Esophagus muscularis mucosa (tissue), 4 donors: ENCODE measurements at regions not wholly inside any gene's neighbourhood (a gene's known extent, or its start where the extent isn't known, plus 50 kb on each side); places are given as distances from the start of the nearest gene placed in this dataset.
A peak's percentile ranks its signal among the peaks of the same experiment; 100 is the strongest.

Experiments used
- DNase-seq: peaks from one replicate; pipeline ENCODE4 v3.0.0-alpha.2; 2017; ENCODE audit errors: extremely low spot score
- H3K27ac ChIP-seq, 4 donors: fragments of 200-600 bp; sonication (generic); replicated peaks in 1 of 4; 1 replicate in 3 of 4; 2 replicates in 1 of 4; pipeline ENCODE4 v1.5.1; 2016 to 2019; ENCODE audit warnings: mild to moderate bottlenecking in 1 of 4
- H3K27me3 ChIP-seq, 4 donors: fragments of 200-600 bp; sonication (generic); one replicate each; pipeline versions ENCODE4 v1.5.1 to v1.6.0; 2016 to 2019
- H3K36me3 ChIP-seq, 4 donors: fragments of 200-600 bp; sonication (generic); one replicate each; pipeline ENCODE4 v1.5.1; 2016 to 2019
- H3K4me1 ChIP-seq, 4 donors: fragments of 200-600 bp; sonication (generic); one replicate each; pipeline ENCODE4 v1.5.1; 2016 to 2019
- H3K4me3 ChIP-seq, 4 donors: fragments of 200-600 bp; sonication (generic); 1 replicate in 2 of 4; 2 replicates in 2 of 4; pipeline ENCODE4 v1.5.1; 2016 to 2019; ENCODE audit warnings: mild to moderate bottlenecking in 4 of 4, moderate library complexity in 1 of 4
- H3K9me3 ChIP-seq, 4 donors: fragments of 200-600 bp; sonication (generic); 1 replicate in 3 of 4; 2 replicates in 1 of 4; pipeline ENCODE4 v1.5.1; 2016 to 2019
- CTCF ChIP-seq, 3 experiments: fragments of 200-600 bp in 2 of 3; fragments of 450-650 bp in 1 of 3; sonication (generic) in 2 of 3; IDR thresholded peaks; one replicate each; pipeline ENCODE4 v1.5.1; 2017 to 2019; ENCODE audit warnings: antibody characterized with exemption in 3 of 3, mild to moderate bottlenecking in 2 of 3, moderate library complexity in 1 of 3
- EP300 ChIP-seq: sonication (generic); formaldehyde crosslinking; IDR thresholded peaks from one replicate; pipeline ENCODE4 v1.6.1; 2017; ENCODE audit warnings: antibody characterized with exemption
- POLR2A ChIP-seq: fragments of 450-650 bp; IDR thresholded peaks from one replicate; pipeline ENCODE4 v1.6.1; 2017; ENCODE audit warnings: antibody characterized with exemption, moderate library complexity, mild to moderate bottlenecking, low read depth
- POLR2AphosphoS5 ChIP-seq, 2 donors: sonication (generic); formaldehyde crosslinking; IDR thresholded peaks; one replicate each; pipeline ENCODE4 v1.6.1; 2017; ENCODE audit warnings: antibody characterized with exemption in 2 of 2
- WGBS: methylation state at CpG from one replicate; pipeline ENCODE4 v1.1.5; 2018; 5-methylcytosine and 5-hydroxymethylcytosine counted together
- intact Hi-C: fragments of 100-400 bp; cut with DNase I; formaldehyde crosslinking; loops from one replicate; pipeline ENCODE4 v1.15.1; 2023

DNA sequence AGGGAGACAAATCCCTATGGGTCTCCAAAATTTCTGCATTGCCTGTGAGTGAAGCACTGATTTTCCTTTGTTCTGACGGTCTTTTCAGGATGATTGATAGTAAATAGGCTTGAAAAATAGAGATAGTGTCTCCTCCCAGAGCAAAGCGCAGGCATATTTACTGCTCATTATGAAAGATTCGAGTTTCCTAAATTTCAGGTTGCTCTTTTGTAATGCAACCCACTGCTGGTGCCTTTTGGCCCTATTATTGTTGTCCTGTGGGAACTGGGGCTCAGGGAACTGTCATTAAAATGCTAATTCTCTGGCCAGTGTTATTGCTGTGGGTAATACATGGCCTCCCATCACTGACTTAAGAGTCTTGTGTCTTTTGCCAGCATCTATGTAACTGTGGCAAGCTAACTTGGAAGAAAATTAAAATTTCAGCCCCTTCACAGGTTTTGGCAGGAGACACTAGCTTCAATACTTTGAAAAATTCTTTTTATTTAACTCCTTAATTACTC is 754.1 kb upstream of the MAP3K7 start:
- no peaks in the 10 kb centered on the region for H3K36me3 ChIP-seq
- H3K27ac ChIP-seq = no peak overlapping the region
- no peaks in the 10 kb centered on the region for H3K4me1 ChIP-seq
- H3K4me3 ChIP-seq = no peak overlapping the region
- no peaks in the 10 kb centered on the region for H3K9me3 ChIP-seq
- intact Hi-C loops = no loop called here
- H3K27me3 ChIP-seq = no peaks in the 10 kb centered on the region
- 78% methylated on average over 3 of the region's 3 CpGs for WGBS
- TF ChIP-seq POLR2AphosphoS5 (IDR thresholded peaks at IDR 0.05) (no peak), EP300 (no peak), POLR2A (no peak), CTCF (IDR thresholded peaks at IDR 0.05) (no peak)
- no peak for DNase-seq

- no peaks in the 10 kb centered on the region for H3K9me3 ChIP-seq
- no peak overlapping the region for H3K4me3 ChIP-seq
- H3K36me3 ChIP-seq = no peaks in the 10 kb centered on the region
- no peak overlapping the region for H3K27ac ChIP-seq
- WGBS = 90% methylated on average over 4 of the region's 4 CpGs
- no peaks in the 10 kb centered on the region for H3K27me3 ChIP-seq
- intact Hi-C loops = no loop called here
- DNase-seq = no peak
- peak in 1 of 3 experiments; percentile 22 for TF ChIP-seq CTCF (IDR thresholded peaks at IDR 0.05)
- TF ChIP-seq EP300 = no peak
- H3K4me1 ChIP-seq = no peaks in the 10 kb centered on the region
These were observed 751.1 kb upstream of the MAP3K7 start for GRCh38 chr6:91337967-91338366.

- no peak for DNase-seq
- WGBS = 71% methylated on average over 1 of the region's 1 CpG
- Histone ChIP-seq H3K36me3 (no peaks in the 10 kb centered on the region), H3K27me3 (no peaks in the 10 kb centered on the region), H3K4me3 (no peak overlapping the region), H3K4me1 (no peaks in the 10 kb centered on the region), H3K27ac (no peak overlapping the region), H3K9me3 (no peaks in the 10 kb centered on the region)
- intact Hi-C loops = no loop called here
- no peak for TF ChIP-seq POLR2AphosphoS5 (IDR thresholded peaks at IDR 0.05)
- TF ChIP-seq POLR2A = no peak
These were observed 744.0 kb upstream of the MAP3K7 start for GRCh38 chr6:91330896-91331295.

- Histone ChIP-seq H3K27me3 (no peaks in the 10 kb centered on the region), H3K36me3 (no peaks in the 10 kb centered on the region), H3K4me1 (no peaks in the 10 kb centered on the region), H3K9me3 (no peaks in the 10 kb centered on the region), H3K4me3 (no peak overlapping the region), H3K27ac (no peak overlapping the region)
- DNase-seq = no peak
- no peak for TF ChIP-seq EP300
- TF ChIP-seq POLR2AphosphoS5 (IDR thresholded peaks at IDR 0.05) = no peak
- no peak for TF ChIP-seq POLR2A
- no peak for TF ChIP-seq CTCF (IDR thresholded peaks at IDR 0.05)
- intact Hi-C loops = no loop called here
- 97% methylated on average over 3 of the region's 3 CpGs for WGBS
These were observed 741.4 kb upstream of the MAP3K7 start for GRCh38 chr6:91328241-91328640.

- intact Hi-C loops = no loop called here
- TF ChIP-seq EP300 (no peak), POLR2AphosphoS5 (IDR thresholded peaks at IDR 0.05) (no peak), CTCF (IDR thresholded peaks at IDR 0.05) (no peak), POLR2A (no peak)
These were observed 737.8 kb upstream of the MAP3K7 start for GRCh38 chr6:91324711-91325110.

More at GRCh38 chr6:91324711-91325110, 737.8 kb upstream of the MAP3K7 start:
- Histone ChIP-seq H3K27ac (no peak overlapping the region), H3K27me3 (no peaks in the 10 kb centered on the region), H3K4me3 (no peak overlapping the region), H3K36me3 (no peaks in the 10 kb centered on the region), H3K9me3 (no peaks in the 10 kb centered on the region), H3K4me1 (no peaks in the 10 kb centered on the region)
- no peak for DNase-seq
- 84% methylated on average over 2 of the region's 2 CpGs for WGBS
